Fibroblast of skin of scalp (primary cell): ENCODE measurements at regions not wholly inside any gene's neighbourhood (a gene's known extent, or its start where the extent isn't known, plus 50 kb on each side); places are given as distances from the start of the nearest gene placed in this dataset.

ENCODE experiments used
- DNase-seq: peaks from one replicate; pipeline ENCODE4 v3.0.0-alpha.2; 2013

DNA sequence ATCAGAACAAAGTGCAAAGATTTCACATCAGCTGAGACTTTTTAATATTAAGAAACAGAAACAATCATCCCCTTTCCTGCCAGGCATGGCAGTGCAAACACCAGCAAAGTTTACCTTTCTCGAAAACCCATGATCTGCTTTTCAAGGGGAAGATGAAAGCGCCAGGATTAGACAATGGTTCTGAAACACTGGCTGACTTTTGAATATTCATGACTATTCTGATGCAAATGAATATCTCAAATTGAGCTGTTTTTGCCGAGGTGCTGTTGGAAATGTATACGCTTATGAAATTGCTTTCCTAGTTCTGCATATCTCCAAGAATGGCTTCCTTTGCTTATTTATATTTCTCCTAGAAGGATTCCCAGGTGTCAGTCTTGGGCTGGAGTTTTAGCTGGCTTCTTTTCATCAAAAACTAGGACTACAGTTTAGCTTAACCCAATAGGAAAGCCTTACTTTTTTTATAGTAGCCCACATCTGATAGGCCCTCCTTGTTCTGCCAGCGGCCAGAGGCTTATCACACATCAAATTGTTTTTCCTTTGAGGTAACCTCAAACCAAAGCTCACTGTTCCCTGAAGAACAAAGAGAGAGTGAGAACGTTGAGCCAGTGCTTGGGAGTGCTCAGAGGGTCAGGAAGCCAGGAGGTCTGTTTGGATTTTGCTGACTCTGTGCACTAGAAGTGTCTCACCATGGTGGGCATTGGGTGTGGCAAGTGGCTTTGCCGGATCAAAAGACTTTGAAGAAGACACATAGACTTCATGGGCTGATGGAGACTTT, 74.0 kb upstream of the PLCL2 start:
- no peak for DNase-seq

GRCh38 chr3:16811950-16812349, 72.8 kb upstream of the PLCL2 start:
- DNase-seq: no peak

DNA sequence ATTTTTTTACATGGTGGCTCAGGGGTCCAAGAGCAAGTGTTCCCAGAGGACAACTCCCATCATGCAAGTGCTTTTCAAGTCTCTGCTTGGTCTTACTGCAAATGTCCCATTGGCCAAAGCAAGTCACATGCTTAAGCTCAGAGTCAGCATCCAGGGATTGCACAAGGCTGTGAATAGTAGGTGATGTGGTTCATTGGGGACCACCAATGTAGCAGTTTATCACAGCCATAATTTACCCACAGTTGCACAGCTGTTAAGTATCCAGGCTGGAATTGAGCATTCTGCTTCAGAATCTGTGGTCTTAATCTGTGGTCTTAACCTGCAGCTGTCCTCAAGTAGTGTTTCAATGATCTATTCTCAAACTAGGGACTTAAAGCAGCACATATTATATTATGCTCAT, 71.4 kb upstream of the PLCL2 start:
- DNase-seq: no peak

- no peak for DNase-seq
These were observed 68.5 kb upstream of the PLCL2 start for GRCh38 chr3:16816048-16816780.

DNA sequence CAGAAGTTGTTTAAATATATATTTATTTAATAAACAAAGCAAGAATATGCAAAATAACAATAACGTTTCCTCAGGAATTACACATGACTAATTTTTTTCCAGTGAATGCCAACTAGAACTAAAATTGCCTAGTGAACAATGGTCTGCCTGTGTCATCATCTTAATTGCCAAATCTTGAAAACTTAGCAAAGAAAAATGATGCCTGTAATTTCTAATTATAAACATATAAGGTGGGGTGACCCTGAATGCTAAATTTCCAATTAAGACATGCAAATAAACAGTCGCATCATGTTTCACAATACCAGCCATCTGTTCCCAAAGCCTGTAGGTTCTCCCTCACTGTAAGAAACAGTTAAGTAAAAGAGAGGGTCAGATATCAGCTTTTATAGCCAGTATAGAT, 67.6 kb upstream of the PLCL2 start:
- DNase-seq: no peak

GRCh38 chr3:16818194-16818593, 66.6 kb upstream of the PLCL2 start:
- DNase-seq: no peak

DNA sequence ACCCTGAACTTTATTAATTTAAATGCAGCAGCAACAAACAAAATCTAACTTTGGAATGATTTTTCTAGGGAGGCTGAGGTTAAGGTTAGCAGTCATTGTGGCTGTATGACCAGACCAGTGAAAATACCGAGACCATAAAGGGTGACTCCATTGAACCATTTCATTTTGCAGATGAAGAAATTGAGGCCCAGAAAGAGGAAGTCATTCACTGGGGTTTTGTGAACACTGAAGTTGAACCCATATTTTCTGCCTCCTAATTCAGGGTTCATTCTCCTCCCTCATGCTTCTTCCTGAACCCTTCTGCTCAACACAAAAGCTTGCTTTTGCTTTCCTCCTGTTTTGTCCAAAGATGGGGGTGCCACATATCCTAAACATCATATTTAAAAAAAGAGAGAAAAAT, 65.8 kb upstream of the PLCL2 start:
- no peak for DNase-seq

DNA sequence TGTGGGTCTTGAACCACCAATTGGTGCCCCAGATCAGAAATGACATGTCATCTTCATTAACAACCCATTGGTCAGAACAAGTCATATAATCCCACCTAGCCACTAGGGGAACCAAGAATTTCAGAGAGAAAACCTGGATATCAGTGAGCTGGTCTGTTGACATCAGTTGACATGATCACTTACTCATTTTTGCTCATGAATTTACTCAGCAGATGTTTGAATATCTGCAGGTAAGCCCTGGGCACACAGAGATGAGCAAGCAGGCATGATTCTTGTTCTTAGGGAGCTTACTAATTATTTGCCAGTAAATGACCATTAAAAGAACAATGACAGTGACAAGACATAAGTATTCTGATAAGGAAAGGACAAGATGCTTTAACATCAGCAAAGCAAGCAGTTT, 64.3 kb upstream of the PLCL2 start:
- DNase-seq: no peak

DNA sequence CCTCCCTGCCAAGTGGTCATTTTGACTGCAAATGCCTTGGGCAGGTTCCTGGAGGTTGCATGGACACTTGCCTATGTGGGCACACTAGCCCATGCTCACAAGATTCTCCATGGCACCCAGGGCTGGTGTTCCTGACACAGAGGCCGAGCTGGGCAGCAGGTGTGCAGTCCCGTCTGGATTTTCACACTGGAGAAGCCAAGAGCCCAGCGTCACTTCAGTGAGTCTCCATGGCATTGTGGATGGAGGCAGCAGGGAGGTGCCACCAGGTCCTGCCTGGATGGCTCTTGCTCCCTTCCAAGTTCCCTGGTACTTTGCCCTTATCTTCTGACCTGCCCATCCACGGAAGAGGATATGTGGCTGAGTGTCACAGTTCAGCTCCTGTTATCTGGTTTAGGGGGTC, 63.7 kb upstream of the PLCL2 start:
- no peak for DNase-seq

GRCh38 chr3:16824081-16824696, 60.6 kb upstream of the PLCL2 start:
- DNase-seq: no peak

DNA sequence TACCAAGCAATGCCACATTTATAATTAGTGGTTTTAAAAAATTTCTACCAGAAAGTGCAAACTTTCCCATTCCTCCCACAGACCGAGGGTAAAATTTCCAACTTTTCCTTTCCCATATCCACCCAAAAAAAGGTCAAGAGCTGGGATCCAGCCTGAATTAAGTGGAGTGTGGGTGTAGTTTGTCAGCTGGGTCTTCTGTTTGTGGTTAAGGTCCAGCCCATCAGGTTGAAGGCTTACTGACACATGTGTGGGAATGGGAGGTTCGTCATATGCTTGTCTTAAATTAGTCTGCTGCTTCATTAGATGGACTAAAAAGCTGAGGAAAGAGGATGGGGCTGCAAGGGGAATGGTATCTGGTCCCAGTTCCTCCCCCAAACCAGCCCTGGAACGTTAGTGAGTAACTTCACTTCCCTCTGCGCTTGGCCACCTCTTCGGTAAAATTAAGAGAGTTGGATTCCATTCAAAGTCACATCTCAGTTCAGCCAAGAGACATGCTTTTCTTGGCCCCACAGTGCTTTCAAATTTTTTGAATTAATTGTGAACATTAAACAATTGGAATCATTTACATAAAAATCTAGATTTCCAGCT, 59.0 kb upstream of the PLCL2 start:
- DNase-seq: no peak

- DNase-seq: peak; percentile 55
These were observed 55.9 kb upstream of the PLCL2 start for GRCh38 chr3:16828815-16829214.

DNA sequence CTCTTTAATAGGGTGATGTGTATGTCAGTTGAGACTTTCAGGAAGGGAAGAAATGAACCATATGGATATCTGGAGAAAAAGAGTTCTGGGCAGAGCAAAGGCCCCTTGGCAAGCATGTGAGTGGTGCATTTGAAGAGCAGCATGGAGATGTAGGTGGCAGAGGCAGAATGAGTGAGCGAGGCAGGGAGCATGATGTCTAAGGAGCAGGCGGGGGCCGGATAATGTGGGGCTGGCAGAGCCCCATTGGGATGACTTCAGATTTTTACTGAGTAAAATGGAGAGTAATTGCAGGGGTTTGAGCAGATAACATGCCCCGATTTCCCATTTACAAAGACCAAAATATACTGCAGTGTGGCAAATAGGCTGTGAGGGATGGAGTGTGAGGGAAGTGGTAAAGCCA, 52.9 kb upstream of the PLCL2 start:
- no peak for DNase-seq

GRCh38 chr3:16834214-16834613, 50.5 kb upstream of the PLCL2 start:
- no peak for DNase-seq

GRCh38 chr3:16834753-16835152, 50.0 kb upstream of the PLCL2 start:
- DNase-seq: no peak
